OCI-LY1 (cell line): ENCODE measurements at regions not wholly inside any gene's neighbourhood (a gene's known extent, or its start where the extent isn't known, plus 50 kb on each side); places are given as distances from the start of the nearest gene placed in this dataset.

Experiments
- EZH2 ChIP-seq: fragments of 200-600 bp; sonication (generic), shearing (Covaris generic); IDR thresholded peaks from 2 replicates; pipeline ENCODE4 v1.8.0; 2017; ENCODE audit warnings: borderline replicate concordance, mixed run types, mild to moderate bottlenecking, antibody characterized with exemption, low read length, moderate library complexity, mixed read lengths
- TF ChIP-seq, protein P1 (sequence below): fragments of 200-600 bp; sonication (generic), shearing (Covaris generic); IDR thresholded peaks from 2 replicates; pipeline ENCODE4 v1.5.1; 2017; ENCODE audit warnings: mild to moderate bottlenecking, antibody characterized with exemption, low read length, moderate library complexity, mixed read lengths

DNA sequence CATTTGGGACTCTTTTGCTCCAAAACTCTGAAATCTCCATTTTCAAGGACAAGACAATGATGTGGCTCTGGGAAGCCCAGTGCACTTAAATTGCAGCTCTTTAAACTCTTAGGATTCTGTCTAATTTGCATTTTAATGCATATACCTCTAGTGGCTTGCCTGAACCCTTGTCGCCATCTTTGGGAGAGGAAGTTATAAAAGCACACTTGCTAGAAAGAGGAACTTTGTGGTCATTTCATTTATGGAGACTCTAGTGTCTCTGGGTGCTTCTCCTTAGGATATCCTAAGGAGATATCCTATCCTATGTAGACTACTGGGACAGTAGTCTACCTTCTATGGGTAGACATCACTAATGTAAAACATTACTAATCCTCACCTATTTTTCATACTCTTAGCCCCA lies 77.3 kb upstream of the SLC1A3 start:
- TF ChIP-seq, protein P1, sequence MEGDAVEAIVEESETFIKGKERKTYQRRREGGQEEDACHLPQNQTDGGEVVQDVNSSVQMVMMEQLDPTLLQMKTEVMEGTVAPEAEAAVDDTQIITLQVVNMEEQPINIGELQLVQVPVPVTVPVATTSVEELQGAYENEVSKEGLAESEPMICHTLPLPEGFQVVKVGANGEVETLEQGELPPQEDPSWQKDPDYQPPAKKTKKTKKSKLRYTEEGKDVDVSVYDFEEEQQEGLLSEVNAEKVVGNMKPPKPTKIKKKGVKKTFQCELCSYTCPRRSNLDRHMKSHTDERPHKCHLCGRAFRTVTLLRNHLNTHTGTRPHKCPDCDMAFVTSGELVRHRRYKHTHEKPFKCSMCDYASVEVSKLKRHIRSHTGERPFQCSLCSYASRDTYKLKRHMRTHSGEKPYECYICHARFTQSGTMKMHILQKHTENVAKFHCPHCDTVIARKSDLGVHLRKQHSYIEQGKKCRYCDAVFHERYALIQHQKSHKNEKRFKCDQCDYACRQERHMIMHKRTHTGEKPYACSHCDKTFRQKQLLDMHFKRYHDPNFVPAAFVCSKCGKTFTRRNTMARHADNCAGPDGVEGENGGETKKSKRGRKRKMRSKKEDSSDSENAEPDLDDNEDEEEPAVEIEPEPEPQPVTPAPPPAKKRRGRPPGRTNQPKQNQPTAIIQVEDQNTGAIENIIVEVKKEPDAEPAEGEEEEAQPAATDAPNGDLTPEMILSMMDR = no peak
- TF ChIP-seq EZH2 = no peak
